ENCODE measurements at regions not wholly inside any gene's neighbourhood (a gene's known extent, or its start where the extent isn't known, plus 50 kb on each side); places are given as distances from the start of the nearest gene placed in this dataset.

GRCh38 chr6:44674226-44675155 lies 287.0 kb downstream of the CDC5L start:
- H3K9ac ChIP-seq (ENCODE audit: low read length in 3 of 3), result no peak overlapping the region
- no peak overlapping the region for H3K27ac ChIP-seq (ENCODE audit: low read depth in 2 of 2, low read length in 2 of 2)
- DNase-seq (no peak), FAIRE-seq (no peak)
- no peak overlapping the region for H3K4me3 ChIP-seq (ENCODE audit: low read length in 3 of 3)
- H3K9me3 ChIP-seq (ENCODE audit: control insufficient read depth in 2 of 3, insufficient read depth in 1 of 3, low read length in 3 of 3), result no peaks in the 10 kb centered on the region
- no peaks in the 10 kb centered on the region for H3K36me3 ChIP-seq (ENCODE audit: control insufficient read depth in 2 of 3, insufficient read depth in 3 of 3, low read length in 3 of 3)
- intact Hi-C loops (cut with DNase I), result no loop called here
- H3K4me1 ChIP-seq (ENCODE audit: control insufficient read depth in 2 of 3, insufficient read depth in 2 of 3, low read depth in 1 of 3, low read length in 3 of 3), result no peaks in the 10 kb centered on the region
- TF ChIP-seq CTCF (IDR thresholded peaks at IDR 0.05; ENCODE audit: borderline replicate concordance, extremely low read depth, insufficient read depth), result no peak
- no peaks in the 10 kb centered on the region for H3K27me3 ChIP-seq (ENCODE audit: control insufficient read depth, insufficient read depth, low read length)

GRCh38 chr6:44675449-44675848 lies 287.9 kb downstream of the CDC5L start:
- no peak overlapping the region for H3K4me3 ChIP-seq (ENCODE audit: low read length in 3 of 3)
- intact Hi-C loops (cut with DNase I), result no loop called here
- DNase-seq (no peak), FAIRE-seq (no peak)
- no peak overlapping the region for H3K27ac ChIP-seq (ENCODE audit: low read depth in 2 of 2, low read length in 2 of 2)
- no peaks in the 10 kb centered on the region for H3K27me3 ChIP-seq (ENCODE audit: control insufficient read depth, insufficient read depth, low read length)
- H3K9ac ChIP-seq (ENCODE audit: low read length in 3 of 3), result no peak overlapping the region
- no peaks in the 10 kb centered on the region for H3K4me1 ChIP-seq (ENCODE audit: control insufficient read depth in 2 of 3, insufficient read depth in 2 of 3, low read depth in 1 of 3, low read length in 3 of 3)
- no peak for TF ChIP-seq CTCF (IDR thresholded peaks at IDR 0.05; ENCODE audit: borderline replicate concordance, extremely low read depth, insufficient read depth)
- no peaks in the 10 kb centered on the region for H3K9me3 ChIP-seq (ENCODE audit: control insufficient read depth in 2 of 3, insufficient read depth in 1 of 3, low read length in 3 of 3)
- H3K36me3 ChIP-seq (ENCODE audit: control insufficient read depth in 2 of 3, insufficient read depth in 3 of 3, low read length in 3 of 3), result no peaks in the 10 kb centered on the region

DNA sequence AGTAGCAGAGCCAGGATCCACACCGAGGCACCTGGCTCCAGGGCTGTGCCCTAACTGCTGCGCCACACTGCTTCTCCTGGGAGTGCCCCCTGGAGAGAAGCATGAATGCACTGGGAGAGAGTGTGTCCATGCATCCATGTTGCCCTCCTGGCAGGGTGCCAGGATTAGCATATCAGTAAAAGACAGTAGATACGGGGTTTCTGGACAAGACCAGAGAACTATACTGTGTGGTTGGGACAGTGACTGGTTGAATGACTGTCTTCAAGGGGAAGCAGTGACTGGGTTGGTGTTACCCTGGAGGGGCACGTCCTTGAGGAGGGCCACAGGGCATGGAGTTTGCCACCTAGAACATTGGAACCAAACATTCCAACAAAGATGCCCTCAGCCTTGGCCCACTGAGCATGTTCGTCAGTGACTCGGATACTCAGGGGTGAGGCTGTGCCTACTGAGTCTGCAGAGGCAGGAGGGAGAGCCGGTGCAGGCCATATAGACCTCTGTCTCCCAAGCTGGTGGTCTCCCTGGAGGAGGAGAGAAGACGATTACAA lies 288.8 kb downstream of the CDC5L start:
- no peaks in the 10 kb centered on the region for H3K9me3 ChIP-seq (ENCODE audit: control insufficient read depth in 2 of 3, insufficient read depth in 1 of 3, low read length in 3 of 3)
- H3K4me3 ChIP-seq (ENCODE audit: low read length in 3 of 3), result no peak overlapping the region
- H3K27ac ChIP-seq (ENCODE audit: low read depth in 2 of 2, low read length in 2 of 2), result no peak overlapping the region
- DNase-seq (peak in 1 of 5 donors; percentile 6), FAIRE-seq (no peak)
- intact Hi-C loops (cut with DNase I), result no loop called here
- no peaks in the 10 kb centered on the region for H3K27me3 ChIP-seq (ENCODE audit: control insufficient read depth, insufficient read depth, low read length)
- TF ChIP-seq CTCF (IDR thresholded peaks at IDR 0.05; ENCODE audit: borderline replicate concordance, extremely low read depth, insufficient read depth), result no peak
- H3K4me1 ChIP-seq (ENCODE audit: control insufficient read depth in 2 of 3, insufficient read depth in 2 of 3, low read depth in 1 of 3, low read length in 3 of 3), result no peaks in the 10 kb centered on the region
- H3K36me3 ChIP-seq (ENCODE audit: control insufficient read depth in 2 of 3, insufficient read depth in 3 of 3, low read length in 3 of 3), result no peaks in the 10 kb centered on the region
- no peak overlapping the region for H3K9ac ChIP-seq (ENCODE audit: low read length in 3 of 3)

Measured in kidney (tissue), 13 donors.